ENCODE measurements at regions not wholly inside any gene's neighbourhood (a gene's known extent, or its start where the extent isn't known, plus 50 kb on each side); places are given as distances from the start of the nearest gene placed in this dataset.

DNA sequence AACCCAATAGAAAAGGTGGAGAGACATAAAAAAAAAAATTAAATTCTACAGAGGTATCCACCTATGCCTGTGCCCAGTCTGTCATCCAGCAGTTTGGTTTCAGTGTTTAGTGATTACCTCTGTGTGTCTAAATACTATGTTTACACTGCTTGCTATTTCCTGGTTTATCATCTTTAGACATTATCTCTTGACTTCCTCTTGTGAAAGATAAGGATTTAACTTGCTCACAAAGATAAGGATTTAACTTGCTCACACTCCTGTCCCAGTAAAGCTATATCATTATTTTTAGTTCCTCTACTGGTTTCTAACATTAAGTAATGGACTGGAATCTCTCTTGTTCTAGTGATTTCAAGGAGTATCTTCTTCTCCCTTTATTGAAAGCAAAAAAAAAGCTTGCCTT is 53.9 kb upstream of the ZFR start:
- ATAC-seq (replicated peaks in 1 of 2): no peak
- peaks cover 16% of the 10 kb centered on the region for H3K4me1 Mint-ChIP-seq (ENCODE audit: low read depth)
- no peaks in the 10 kb centered on the region for H3K36me3 Mint-ChIP-seq (ENCODE audit: insufficient read depth in 2 of 2)
- no peaks in the 10 kb centered on the region for H3K27me3 Mint-ChIP-seq (ENCODE audit: low read depth)
- H3K4me3 Mint-ChIP-seq: no peak overlapping the region
- no peaks in the 10 kb centered on the region for H3K9me3 Mint-ChIP-seq
- DNase-seq: no peak
- H3K27ac Mint-ChIP-seq: no peak overlapping the region

GRCh38 chr5:32496104-32496503 is 51.6 kb upstream of the ZFR start:
- no peak for DNase-seq
- Mint-ChIP-seq H3K27me3 (ENCODE audit: low read depth) (no peaks in the 10 kb centered on the region), H3K4me3 (no peak overlapping the region), H3K9me3 (no peaks in the 10 kb centered on the region), H3K36me3 (ENCODE audit: insufficient read depth in 2 of 2) (no peaks in the 10 kb centered on the region), H3K27ac (no peak overlapping the region), H3K4me1 (ENCODE audit: low read depth) (peaks cover 16% of the 10 kb centered on the region)
- no peak for ATAC-seq (replicated peaks in 1 of 2)

- Mint-ChIP-seq H3K4me3 (no peak overlapping the region), H3K9me3 (no peaks in the 10 kb centered on the region), H3K36me3 (ENCODE audit: insufficient read depth in 2 of 2) (no peaks in the 10 kb centered on the region), H3K27me3 (ENCODE audit: low read depth) (no peaks in the 10 kb centered on the region), H3K4me1 (ENCODE audit: low read depth) (peaks cover 14% of the 10 kb centered on the region), H3K27ac (no peak overlapping the region)
- DNase-seq (no peak), ATAC-seq (replicated peaks in 1 of 2) (no peak)
These were observed 50.3 kb upstream of the ZFR start for GRCh38 chr5:32494827-32495226.
